ENCODE measurements at regions not wholly inside any gene's neighbourhood (a gene's known extent, or its start where the extent isn't known, plus 50 kb on each side); places are given as distances from the start of the nearest gene placed in this dataset.

- Histone ChIP-seq H3K4me1 (ENCODE audit: low read depth, poor library complexity, severe bottlenecking) (no peaks in the 10 kb centered on the region), H3K4me2 (no peak overlapping the region), H2AFZ (ENCODE audit: low read depth) (no peak overlapping the region), H4K20me1 (ENCODE audit: insufficient read depth) (no peaks in the 10 kb centered on the region), H3K79me2 (ENCODE audit: insufficient read depth, low read depth) (no peaks in the 10 kb centered on the region), H3K4me3 (IDR thresholded peaks at IDR 0.05; ENCODE audit: insufficient read depth, low read depth, low read length) (no peak overlapping the region), H3K9ac (no peak overlapping the region), H3K27me3 (ENCODE audit: insufficient read depth, low read depth) (no peaks in the 10 kb centered on the region), H3K36me3 (ENCODE audit: insufficient read depth) (no peaks in the 10 kb centered on the region), H3K27ac (no peak overlapping the region)
- peak; percentile 82 for TF ChIP-seq CTCF (conservative IDR thresholded peaks at IDR 0.05; ENCODE audit: low read depth, low read length)
Measured at GRCh38 chr9:115524453-115525059, 406.6 kb upstream of the TNC start.

DNA sequence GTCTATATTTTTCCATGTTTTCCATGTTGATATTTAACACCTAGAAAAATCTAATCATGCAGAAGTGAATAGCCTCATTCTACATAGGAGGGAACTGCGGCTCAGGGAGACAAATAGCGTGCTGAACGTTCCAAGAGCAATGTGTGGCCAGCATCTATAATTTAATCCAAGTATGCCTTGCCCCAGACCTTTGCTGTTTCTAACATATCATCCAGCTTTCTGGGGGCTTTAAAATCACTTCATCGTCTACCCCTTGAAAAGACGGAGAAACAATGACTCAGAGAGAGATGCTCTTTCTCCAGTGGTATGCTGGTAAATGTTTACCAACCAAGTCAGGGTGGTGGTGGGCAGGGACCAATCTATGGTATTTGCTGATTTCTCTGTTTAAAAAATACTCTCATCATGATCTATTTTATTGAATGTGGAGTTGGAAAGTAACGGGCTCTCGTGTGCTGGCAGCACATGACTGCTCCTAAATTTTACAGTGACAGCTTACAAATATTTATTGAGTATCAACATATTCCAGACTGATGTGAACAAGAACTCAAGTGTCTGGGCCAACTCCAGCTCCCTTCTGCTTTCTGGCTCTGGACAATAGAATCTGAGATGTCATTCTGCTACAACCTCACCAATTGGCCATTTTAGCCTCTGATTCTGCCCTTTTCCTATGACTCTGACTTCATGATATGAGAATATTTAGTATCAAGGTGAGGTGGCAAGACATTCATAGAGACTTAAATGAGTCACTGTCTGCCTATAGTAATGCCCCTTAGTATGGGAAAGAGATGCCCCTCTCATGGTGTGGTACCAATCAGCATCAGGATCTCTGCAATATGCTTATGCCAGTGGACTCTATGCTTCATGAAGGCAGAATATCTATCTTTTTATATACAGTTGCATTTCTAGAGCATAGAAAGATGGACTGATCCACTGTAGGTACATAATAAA is 407.4 kb upstream of the TNC start:
- H4K20me1 ChIP-seq (ENCODE audit: insufficient read depth): no peaks in the 10 kb centered on the region
- H2AFZ ChIP-seq (ENCODE audit: low read depth): no peak overlapping the region
- H3K9ac ChIP-seq: no peak overlapping the region
- no peaks in the 10 kb centered on the region for H3K79me2 ChIP-seq (ENCODE audit: insufficient read depth, low read depth)
- H3K4me1 ChIP-seq (ENCODE audit: low read depth, poor library complexity, severe bottlenecking): no peaks in the 10 kb centered on the region
- no peak overlapping the region for H3K4me2 ChIP-seq
- H3K36me3 ChIP-seq (ENCODE audit: insufficient read depth): no peaks in the 10 kb centered on the region
- no peaks in the 10 kb centered on the region for H3K27me3 ChIP-seq (ENCODE audit: insufficient read depth, low read depth)
- H3K4me3 ChIP-seq (IDR thresholded peaks at IDR 0.05; ENCODE audit: insufficient read depth, low read depth, low read length): no peak overlapping the region
- no peak overlapping the region for H3K27ac ChIP-seq
- TF ChIP-seq CTCF (conservative IDR thresholded peaks at IDR 0.05; ENCODE audit: low read depth, low read length): no peak

DNA sequence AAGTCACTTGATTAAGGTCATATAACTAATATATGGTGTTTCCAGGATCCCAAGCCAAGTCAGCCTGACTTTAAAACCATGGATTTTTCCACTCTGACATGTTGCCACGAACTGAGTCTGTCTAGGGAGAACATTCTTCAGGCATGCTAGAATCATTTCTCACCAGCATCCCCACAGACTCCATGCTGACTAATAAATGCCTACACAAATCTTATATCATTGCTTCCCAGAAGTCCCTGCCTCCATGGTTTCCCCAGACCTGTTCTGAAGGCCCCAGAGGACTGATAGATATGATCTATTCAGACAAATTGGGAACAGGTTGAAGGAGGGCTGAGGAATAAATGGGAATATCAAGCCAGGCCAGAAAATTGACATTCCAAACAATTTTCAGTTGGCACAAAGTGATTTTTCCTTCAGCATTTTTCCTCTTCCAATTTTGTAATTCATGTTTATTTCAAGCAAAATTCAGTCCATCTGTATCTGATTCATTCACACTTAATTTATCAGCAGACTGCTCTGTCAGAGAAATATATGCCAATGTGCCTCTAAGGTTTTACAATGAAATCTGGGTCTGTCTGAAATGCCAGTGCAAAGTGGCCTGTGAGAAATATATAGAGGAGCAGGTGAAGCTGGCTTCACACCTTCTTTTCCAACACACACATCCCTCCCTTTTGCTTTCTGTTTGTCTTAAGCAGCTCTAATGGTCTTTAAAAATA is 413.6 kb upstream of the TNC start:
- no peaks in the 10 kb centered on the region for H3K4me1 ChIP-seq (ENCODE audit: low read depth, poor library complexity, severe bottlenecking)
- no peak for TF ChIP-seq CTCF (conservative IDR thresholded peaks at IDR 0.05; ENCODE audit: low read depth, low read length)
- no peak overlapping the region for H3K4me2 ChIP-seq
- H3K36me3 ChIP-seq (ENCODE audit: insufficient read depth): no peaks in the 10 kb centered on the region
- H3K27ac ChIP-seq: no peak overlapping the region
- H4K20me1 ChIP-seq (ENCODE audit: insufficient read depth): no peaks in the 10 kb centered on the region
- no peak overlapping the region for H3K4me3 ChIP-seq (IDR thresholded peaks at IDR 0.05; ENCODE audit: insufficient read depth, low read depth, low read length)
- no peak overlapping the region for H3K9ac ChIP-seq
- H3K27me3 ChIP-seq (ENCODE audit: insufficient read depth, low read depth): no peaks in the 10 kb centered on the region
- H2AFZ ChIP-seq (ENCODE audit: low read depth): no peak overlapping the region
- H3K79me2 ChIP-seq (ENCODE audit: insufficient read depth, low read depth): no peaks in the 10 kb centered on the region

- H3K36me3 ChIP-seq (ENCODE audit: insufficient read depth): no peaks in the 10 kb centered on the region
- H3K4me2 ChIP-seq: no peak overlapping the region
- H3K4me1 ChIP-seq (ENCODE audit: low read depth, poor library complexity, severe bottlenecking): no peaks in the 10 kb centered on the region
- H3K79me2 ChIP-seq (ENCODE audit: insufficient read depth, low read depth): no peaks in the 10 kb centered on the region
- no peak overlapping the region for H3K27ac ChIP-seq
- no peak overlapping the region for H3K4me3 ChIP-seq (IDR thresholded peaks at IDR 0.05; ENCODE audit: insufficient read depth, low read depth, low read length)
- TF ChIP-seq CTCF (conservative IDR thresholded peaks at IDR 0.05; ENCODE audit: low read depth, low read length): no peak
- H3K27me3 ChIP-seq (ENCODE audit: insufficient read depth, low read depth): no peaks in the 10 kb centered on the region
- H4K20me1 ChIP-seq (ENCODE audit: insufficient read depth): no peaks in the 10 kb centered on the region
- H2AFZ ChIP-seq (ENCODE audit: low read depth): no peak overlapping the region
- no peak overlapping the region for H3K9ac ChIP-seq
Measured at GRCh38 chr9:115533511-115533910, 415.6 kb upstream of the TNC start.
